Spleen (tissue), 7 donors: ENCODE measurements at regions not wholly inside any gene's neighbourhood (a gene's known extent, or its start where the extent isn't known, plus 50 kb on each side); places are given as distances from the start of the nearest gene placed in this dataset.

Experiments
- POLR2A ChIP-seq, 3 donors: fragments of 450-650 bp; IDR thresholded peaks; one replicate each; pipeline ENCODE4 v1.5.1; 2017; ENCODE audit warnings: antibody characterized with exemption in 3 of 3, mild to moderate bottlenecking in 1 of 3
- POLR2AphosphoS5 ChIP-seq, 3 donors: sonication (generic); formaldehyde crosslinking; IDR thresholded peaks; one replicate each; pipeline ENCODE4 v1.5.1; 2017; ENCODE audit warnings: antibody characterized with exemption in 3 of 3
- TF ChIP-seq, protein P1 (sequence below), 11 experiments: fragments of 200-600 bp in 7 of 11; fragments of 450-650 bp in 4 of 11; sonication (generic) in 4 of 11; IDR thresholded peaks in 8 of 11; conservative IDR thresholded peaks in 3 of 11; 1 replicate in 7 of 11; 2 replicates in 4 of 11; pipeline versions ENCODE4 v1.4.0 to v1.8.0; 2016 to 2021; ENCODE audit warnings: antibody characterized with exemption in 11 of 11, inconsistent platforms in 4 of 11, mild to moderate bottlenecking in 1 of 11
- donor health status: DM: no; HTN: no; CAD: no; lungs with moderate emphysema.
- donor health status: DM: no; HTN: no; CAD: no.
- donor health status: DM: no; HTN: no; CAD: no.

DNA sequence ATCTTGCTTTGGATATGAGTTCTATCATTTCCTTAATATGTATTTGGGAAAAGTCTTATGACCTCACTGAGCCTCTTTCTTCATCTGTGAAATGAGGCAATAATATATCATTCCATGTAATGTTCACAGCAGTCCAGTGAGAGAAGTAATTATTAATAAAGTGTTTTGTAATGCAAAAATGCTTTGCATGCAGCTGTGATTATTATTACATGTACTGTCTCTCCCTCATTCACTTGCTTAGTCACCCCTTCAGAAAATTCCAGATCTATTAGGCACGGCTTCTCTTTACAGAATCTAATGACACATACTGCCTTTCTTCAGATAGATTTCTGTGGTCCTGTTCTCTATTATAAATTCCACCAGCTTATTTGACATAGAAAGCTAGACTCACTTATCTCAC is 53.5 kb upstream of the FGF13 start:
- TF ChIP-seq POLR2A (IDR thresholded peaks at IDR 0.05): no peak
- TF ChIP-seq, protein P1, sequence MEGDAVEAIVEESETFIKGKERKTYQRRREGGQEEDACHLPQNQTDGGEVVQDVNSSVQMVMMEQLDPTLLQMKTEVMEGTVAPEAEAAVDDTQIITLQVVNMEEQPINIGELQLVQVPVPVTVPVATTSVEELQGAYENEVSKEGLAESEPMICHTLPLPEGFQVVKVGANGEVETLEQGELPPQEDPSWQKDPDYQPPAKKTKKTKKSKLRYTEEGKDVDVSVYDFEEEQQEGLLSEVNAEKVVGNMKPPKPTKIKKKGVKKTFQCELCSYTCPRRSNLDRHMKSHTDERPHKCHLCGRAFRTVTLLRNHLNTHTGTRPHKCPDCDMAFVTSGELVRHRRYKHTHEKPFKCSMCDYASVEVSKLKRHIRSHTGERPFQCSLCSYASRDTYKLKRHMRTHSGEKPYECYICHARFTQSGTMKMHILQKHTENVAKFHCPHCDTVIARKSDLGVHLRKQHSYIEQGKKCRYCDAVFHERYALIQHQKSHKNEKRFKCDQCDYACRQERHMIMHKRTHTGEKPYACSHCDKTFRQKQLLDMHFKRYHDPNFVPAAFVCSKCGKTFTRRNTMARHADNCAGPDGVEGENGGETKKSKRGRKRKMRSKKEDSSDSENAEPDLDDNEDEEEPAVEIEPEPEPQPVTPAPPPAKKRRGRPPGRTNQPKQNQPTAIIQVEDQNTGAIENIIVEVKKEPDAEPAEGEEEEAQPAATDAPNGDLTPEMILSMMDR (IDR thresholded peaks at IDR 0.05 in 8 of 11, conservative IDR thresholded peaks at IDR 0.05 in 3 of 11): no peak
- TF ChIP-seq POLR2AphosphoS5 (IDR thresholded peaks at IDR 0.05): no peak
